GM18907 (cell line): ENCODE measurements at regions not wholly inside any gene's neighbourhood (a gene's known extent, or its start where the extent isn't known, plus 50 kb on each side); places are given as distances from the start of the nearest gene placed in this dataset.

ENCODE experiments used
- ATAC-seq: cut with Tn5 transposase; IDR thresholded peaks from one replicate; pipeline ENCODE4 v1.9.1; 2021; ENCODE audit warnings: mild to moderate bottlenecking, moderate library complexity; ENCODE audit not compliant: unreplicated experiment

DNA sequence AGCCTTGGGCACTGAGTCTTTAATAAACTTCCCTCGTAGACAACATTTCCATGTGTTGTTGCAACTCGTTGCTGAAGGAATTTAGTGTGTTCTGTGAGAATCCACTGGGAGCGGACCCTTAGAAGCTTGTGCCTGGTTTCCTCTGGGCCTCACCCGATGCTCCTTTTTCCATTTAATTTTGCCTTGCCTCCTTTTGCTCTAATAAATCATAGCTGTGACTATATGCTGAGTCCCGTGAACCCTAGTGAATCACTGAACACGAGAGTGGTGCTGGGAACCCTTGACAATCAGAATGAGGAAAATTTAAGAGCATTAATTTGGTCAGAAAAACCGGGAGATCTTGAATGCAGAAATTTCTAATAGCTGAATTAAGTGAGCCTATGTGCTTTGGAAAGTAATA lies 291.1 kb upstream of the ZNF608 start:
- no peak for ATAC-seq

DNA sequence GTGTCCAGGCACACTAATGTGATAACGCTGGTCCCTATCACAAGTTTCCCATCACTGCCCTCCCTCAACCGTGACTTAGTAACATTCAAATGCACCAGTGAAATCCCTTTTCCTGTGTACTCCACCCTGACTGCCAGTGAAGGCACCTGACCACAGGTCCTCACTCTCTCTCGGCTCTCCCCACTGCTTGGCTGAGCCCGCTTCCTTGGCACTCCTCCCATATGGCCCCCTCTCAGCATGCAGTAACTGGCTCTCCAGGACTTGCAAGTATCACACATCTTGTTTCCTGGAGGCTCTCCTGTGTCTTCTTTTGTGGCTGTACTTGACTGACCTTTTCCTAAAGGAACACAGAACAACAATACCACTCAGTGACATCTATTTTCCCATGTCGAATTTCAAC lies 292.0 kb upstream of the ZNF608 start:
- ATAC-seq: no peak

- no peak for ATAC-seq
These were observed 295.4 kb upstream of the ZNF608 start for GRCh38 chr5:125041798-125042197.

DNA sequence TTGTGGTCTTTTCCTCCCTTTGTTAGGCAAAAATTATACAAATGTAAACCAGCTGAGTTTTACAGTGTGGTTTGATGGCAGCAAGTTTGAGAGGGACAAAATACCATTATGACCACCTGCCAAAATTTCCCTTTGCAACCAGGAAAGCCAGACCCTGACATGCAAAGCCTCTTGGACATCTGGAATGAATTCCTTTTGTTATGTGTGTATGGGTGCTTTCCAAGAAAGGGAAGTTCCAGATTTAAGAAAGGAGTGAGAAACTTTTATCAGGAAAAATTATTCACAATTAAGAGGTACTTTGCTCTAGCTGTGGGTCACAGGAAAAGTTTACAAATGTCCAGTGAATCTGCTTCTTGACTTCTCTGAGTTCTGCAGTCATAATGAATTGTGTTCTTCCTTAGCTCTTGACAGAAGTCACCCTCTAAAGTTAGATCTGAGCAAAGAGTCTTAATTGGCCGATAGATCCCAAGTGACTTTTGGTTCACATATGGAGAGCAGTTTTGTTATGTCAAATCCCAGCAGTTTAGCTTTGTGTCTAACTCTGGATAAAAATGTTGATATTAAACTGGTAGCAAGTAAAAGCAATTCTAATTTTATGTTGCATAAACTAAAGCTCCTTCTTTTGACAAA lies 295.9 kb upstream of the ZNF608 start:
- no peak for ATAC-seq

- ATAC-seq: no peak
These were observed 297.4 kb upstream of the ZNF608 start for GRCh38 chr5:125043781-125044391.

GRCh38 chr5:125044491-125045282 lies 298.2 kb upstream of the ZNF608 start:
- ATAC-seq: no peak

DNA sequence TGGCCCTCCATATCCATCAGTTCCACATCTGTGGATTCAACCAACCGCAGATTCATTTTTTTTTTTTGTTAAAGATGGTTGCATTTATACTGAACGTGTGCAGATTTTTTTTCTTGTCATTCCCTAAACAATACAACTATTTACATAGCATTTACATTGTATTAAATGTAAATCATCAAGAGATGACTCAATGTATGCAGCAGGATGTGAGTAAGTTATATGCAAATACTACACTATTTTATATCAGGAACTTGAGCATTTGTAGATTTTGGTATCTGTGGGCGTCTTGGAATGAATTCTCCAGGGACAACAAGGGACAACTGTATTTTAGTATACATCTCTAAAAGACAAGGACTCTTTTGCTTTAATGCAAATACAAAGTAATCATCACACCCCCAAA lies 299.2 kb upstream of the ZNF608 start:
- ATAC-seq: no peak

- no peak for ATAC-seq
These were observed 300.4 kb upstream of the ZNF608 start for GRCh38 chr5:125046838-125047237.

DNA sequence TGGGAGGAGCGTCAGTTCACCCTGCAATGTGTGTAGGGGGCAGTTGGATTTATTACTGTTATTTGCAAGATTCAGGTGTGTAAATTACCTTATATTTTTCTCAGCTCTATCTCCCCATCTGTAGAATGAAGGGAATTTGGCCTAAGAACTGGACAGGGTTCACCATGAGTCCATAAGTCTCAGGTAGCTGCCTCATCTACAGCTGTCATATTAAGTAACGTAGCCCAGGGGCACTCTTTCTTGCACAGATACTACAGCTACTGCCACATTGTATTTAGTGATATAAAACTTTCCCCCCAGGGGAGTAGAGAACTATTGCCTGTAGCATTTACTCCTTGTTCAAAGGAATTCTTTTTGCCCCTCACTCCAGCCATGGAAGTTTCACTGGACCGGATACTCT lies 301.4 kb upstream of the ZNF608 start:
- no peak for ATAC-seq

- ATAC-seq: no peak
These were observed 303.6 kb upstream of the ZNF608 start for GRCh38 chr5:125049721-125050702.

DNA sequence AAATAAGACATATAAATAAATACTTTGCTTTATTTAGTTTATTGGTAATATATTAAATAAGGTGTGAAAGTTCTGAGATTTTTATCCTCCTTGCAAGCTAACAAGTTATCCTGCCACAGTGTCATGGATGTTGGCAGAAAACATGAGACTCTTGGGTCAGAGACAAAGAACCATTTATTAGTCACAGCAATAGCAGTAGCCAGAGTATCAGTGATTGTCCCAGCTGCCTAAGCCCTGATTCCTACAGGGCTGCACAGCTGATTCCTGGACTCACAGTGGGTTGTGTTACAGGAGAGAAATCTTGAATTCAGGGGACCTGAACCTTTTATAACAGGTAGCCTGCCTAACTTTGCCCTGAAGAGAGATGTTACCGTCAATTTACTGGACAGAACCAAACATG lies 304.5 kb upstream of the ZNF608 start:
- ATAC-seq: no peak

DNA sequence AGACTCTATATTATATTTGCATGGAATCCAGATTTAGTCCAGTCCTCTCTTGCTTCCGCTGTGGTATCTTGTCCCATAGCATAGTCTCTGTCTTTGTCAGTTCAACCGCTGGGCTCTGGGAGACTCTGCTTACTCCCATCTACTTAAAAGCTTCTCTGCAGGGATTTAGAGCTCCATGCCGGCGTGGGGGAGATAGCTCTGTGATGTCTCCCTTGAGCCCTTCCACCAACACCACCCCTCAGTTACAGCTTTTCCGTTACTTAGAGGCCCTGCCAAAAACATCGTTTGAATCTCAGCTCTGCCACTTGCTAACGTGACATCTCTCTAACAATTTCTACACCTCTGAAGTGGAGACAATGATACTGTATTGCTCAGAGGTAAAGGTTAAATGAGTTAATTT lies 306.1 kb upstream of the ZNF608 start:
- ATAC-seq: no peak

- no peak for ATAC-seq
These were observed 306.7 kb upstream of the ZNF608 start for GRCh38 chr5:125053179-125053578.

DNA sequence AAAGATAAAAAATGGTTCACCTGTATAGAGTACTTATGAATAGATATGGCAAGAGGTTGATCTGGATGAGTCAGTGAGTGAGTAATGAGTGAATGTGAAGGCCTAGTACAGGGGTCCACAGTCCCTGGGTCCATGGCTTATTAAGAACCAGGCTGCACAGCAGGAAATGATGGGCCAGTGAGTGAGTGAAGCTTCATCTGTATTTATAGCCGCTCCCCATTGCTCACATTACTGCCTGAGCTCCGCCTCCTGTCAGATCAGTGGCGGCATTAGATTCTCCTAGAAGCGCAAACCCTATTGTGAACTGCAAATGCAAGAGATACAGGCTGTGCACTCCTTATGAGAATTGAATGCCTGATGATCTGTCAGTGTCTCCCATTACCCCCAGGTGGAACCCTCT lies 307.7 kb upstream of the ZNF608 start:
- ATAC-seq: no peak

DNA sequence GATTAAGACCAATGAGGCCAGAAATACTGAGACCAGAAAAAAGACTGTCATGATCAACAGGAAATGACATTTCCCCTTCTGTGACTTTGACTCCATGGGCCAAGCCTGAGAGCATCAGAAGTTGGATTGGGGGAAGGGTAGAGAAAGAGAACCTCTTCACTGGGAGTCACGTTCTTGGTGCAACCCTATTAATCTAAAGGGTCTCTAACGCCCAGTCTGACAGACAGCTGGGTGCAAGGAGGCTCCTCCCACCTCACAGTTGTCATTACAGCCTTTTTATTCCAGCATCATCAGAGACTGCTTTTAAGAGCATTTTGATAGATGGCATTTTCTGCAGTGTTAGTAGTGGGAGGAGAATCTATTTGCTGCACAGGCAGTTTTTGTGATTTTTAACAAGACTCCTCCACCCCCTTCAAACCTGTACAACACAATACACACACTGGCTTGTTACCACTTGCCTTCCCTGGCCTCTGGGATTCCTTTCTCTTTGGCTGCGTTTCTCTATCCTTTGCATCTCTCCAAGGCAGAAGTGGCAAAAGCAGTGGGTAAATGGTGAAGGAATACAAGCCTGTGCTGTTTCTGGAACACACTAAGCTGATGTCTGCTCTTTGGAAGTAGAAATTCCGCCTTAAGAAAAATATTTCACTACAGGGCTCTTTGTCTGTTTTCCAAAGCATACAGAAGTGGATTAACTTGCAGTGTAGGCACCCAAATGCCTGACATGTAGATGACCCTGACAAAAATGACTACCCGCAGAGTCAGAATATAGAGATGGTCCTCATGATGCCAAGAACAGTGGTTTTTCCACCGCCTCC lies 310.4 kb upstream of the ZNF608 start:
- ATAC-seq: no peak

DNA sequence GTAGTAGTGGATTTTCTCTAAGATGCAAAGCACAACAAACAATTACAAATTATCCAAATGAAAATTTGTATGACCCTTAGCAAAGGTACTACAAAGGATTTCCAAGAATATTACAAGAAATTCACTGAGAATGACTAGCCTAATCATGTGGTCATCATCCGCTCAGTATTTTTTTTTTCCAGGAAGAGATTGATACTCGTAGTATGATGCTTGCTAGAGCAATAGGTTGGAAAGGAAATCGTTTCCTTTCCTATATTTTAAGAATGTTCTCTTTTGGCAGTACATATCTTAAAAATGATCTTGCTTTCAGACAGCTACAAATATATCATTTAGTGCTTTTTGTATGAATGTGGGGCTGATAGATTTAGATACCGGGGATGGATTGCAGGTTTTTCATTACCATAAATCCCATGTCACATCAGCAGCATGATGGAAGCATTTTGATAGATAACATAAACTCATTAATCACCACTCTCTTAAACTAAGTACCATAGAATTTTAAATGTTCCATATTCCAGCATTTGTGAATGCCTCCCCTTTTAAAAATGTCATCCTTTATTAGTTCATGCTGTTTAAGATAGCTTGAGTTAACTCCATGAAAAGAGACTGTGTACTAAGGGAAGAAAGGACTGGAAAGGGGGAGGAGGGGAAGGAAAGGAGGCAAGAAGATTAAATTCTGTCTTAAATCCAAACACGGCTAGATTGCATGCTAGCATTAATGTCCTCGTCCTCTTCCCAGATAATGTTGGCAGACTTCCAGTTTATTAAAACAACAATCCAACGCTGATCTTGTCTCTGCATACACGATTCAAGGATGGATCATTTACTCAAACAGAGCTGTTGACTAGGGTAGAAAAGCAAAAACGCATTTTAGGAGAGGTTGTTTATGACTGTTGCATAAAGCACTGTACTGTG lies 311.7 kb upstream of the ZNF608 start:
- no peak for ATAC-seq

- ATAC-seq: no peak
These were observed 313.0 kb upstream of the ZNF608 start for GRCh38 chr5:125059255-125060002.

DNA sequence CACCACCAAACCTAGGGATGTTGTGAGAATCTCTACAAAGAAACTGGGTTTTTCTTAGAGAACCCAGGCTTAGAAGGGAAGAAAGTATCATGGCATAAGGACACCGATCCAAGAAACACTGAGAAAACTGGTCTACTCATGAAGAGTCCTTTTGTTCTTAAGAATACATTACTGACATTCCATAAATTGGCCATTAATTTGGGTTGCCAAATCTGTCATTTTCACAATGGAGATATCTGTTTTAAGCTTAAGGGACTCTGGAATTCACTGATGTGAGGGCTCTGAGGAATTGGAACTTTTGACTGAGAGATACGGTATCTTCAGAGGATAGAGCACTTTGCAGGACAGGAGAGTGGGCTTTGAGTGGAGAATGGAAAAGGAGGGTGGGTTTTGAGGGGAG lies 315.3 kb upstream of the ZNF608 start:
- no peak for ATAC-seq
